ENCODE measurements at regions not wholly inside any gene's neighbourhood (a gene's known extent, or its start where the extent isn't known, plus 50 kb on each side); places are given as distances from the start of the nearest gene placed in this dataset.

- intact Hi-C loops (cut with DNase I), result no loop called here
- DNase-seq, result no peak
- H3K9me3 ChIP-seq, result no peaks in the 10 kb centered on the region
Observed at GRCh38 chr11:127308291-127308690, 307.7 kb upstream of the KIRREL3 start.

DNA sequence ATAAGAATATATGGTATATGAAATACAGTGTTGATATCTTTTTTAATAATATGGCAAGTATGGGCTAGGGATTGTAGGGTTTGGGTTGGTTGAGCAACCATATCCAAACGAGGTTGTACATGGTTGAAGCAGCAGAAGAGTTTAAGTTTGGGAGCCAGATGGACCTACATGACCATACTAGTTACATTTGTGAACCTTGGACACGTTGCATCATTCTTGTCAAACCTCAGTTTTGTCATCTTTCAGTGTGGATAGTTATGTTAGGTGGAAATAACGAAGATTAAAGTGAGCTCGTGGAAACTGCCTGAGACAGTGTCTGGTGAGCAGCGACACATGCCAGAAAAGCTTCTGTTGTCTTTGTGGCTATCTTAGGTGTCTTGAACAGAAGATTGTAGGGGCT, 307.1 kb upstream of the KIRREL3 start:
- no peak for ATAC-seq
- DNase-seq, result no peak
- H3K9me3 ChIP-seq, result no peaks in the 10 kb centered on the region
- no peaks in the 10 kb centered on the region for H3K4me1 ChIP-seq
- no peaks in the 10 kb centered on the region for H3K36me3 ChIP-seq
- intact Hi-C loops (cut with DNase I), result no loop called here
- no peaks in the 10 kb centered on the region for H3K27me3 ChIP-seq (ENCODE audit: low read depth)
- H3K27ac ChIP-seq, result no peak overlapping the region
- no peak for TF ChIP-seq CTCF (IDR thresholded peaks at IDR 0.05)
- H3K4me3 ChIP-seq, result no peak overlapping the region

More at GRCh38 chr11:127308291-127308690, 307.7 kb upstream of the KIRREL3 start:
- no peak overlapping the region for H3K4me3 ChIP-seq
- H3K4me1 ChIP-seq, result no peaks in the 10 kb centered on the region
- H3K27ac ChIP-seq, result no peak overlapping the region
- H3K27me3 ChIP-seq (ENCODE audit: low read depth), result no peaks in the 10 kb centered on the region
- no peaks in the 10 kb centered on the region for H3K36me3 ChIP-seq
- no peak for TF ChIP-seq CTCF (IDR thresholded peaks at IDR 0.05)
- ATAC-seq, result no peak

GRCh38 chr11:127304634-127305033, 304.1 kb upstream of the KIRREL3 start:
- no peaks in the 10 kb centered on the region for H3K27me3 ChIP-seq (ENCODE audit: low read depth)
- no peak for TF ChIP-seq CTCF (IDR thresholded peaks at IDR 0.05)
- H3K4me3 ChIP-seq, result no peak overlapping the region

GRCh38 chr11:127288926-127289325, 288.4 kb upstream of the KIRREL3 start:
- intact Hi-C loops (cut with DNase I), result no loop called here
- Histone ChIP-seq H3K36me3 (no peaks in the 10 kb centered on the region), H3K27ac (no peak overlapping the region), H3K9me3 (peaks cover 12% of the 10 kb centered on the region), H3K27me3 (ENCODE audit: low read depth) (no peaks in the 10 kb centered on the region), H3K4me1 (no peaks in the 10 kb centered on the region), H3K4me3 (no peak overlapping the region)
- DNase-seq, result no peak
- ATAC-seq, result no peak
- no peak for TF ChIP-seq CTCF (IDR thresholded peaks at IDR 0.05)

More at GRCh38 chr11:127304634-127305033, 304.1 kb upstream of the KIRREL3 start:
- no peaks in the 10 kb centered on the region for H3K4me1 ChIP-seq
- DNase-seq (no peak), ATAC-seq (no peak)
- H3K27ac ChIP-seq, result no peak overlapping the region
- no peaks in the 10 kb centered on the region for H3K9me3 ChIP-seq
- intact Hi-C loops (cut with DNase I), result no loop called here
- H3K36me3 ChIP-seq, result no peaks in the 10 kb centered on the region

- no peak for TF ChIP-seq CTCF (IDR thresholded peaks at IDR 0.05)
- no peaks in the 10 kb centered on the region for H3K27me3 ChIP-seq (ENCODE audit: low read depth)
- DNase-seq (no peak), ATAC-seq (no peak)
- H3K4me1 ChIP-seq, result no peaks in the 10 kb centered on the region
- H3K4me3 ChIP-seq, result no peak overlapping the region
- H3K27ac ChIP-seq, result no peak overlapping the region
- H3K36me3 ChIP-seq, result no peaks in the 10 kb centered on the region
- intact Hi-C loops (cut with DNase I), result no loop called here
- no peaks in the 10 kb centered on the region for H3K9me3 ChIP-seq
Observed at GRCh38 chr11:127281534-127281933, 281.0 kb upstream of the KIRREL3 start.

GRCh38 chr11:127275774-127276173, 275.2 kb upstream of the KIRREL3 start:
- intact Hi-C loops (cut with DNase I), result no loop called here
- H3K9me3 ChIP-seq, result no peaks in the 10 kb centered on the region
- no peak overlapping the region for H3K27ac ChIP-seq
- ATAC-seq, result no peak
- no peak overlapping the region for H3K4me3 ChIP-seq
- no peak for DNase-seq
- no peak for TF ChIP-seq CTCF (IDR thresholded peaks at IDR 0.05)
- no peaks in the 10 kb centered on the region for H3K27me3 ChIP-seq (ENCODE audit: low read depth)
- H3K4me1 ChIP-seq, result no peaks in the 10 kb centered on the region
- no peaks in the 10 kb centered on the region for H3K36me3 ChIP-seq

All from lower lobe of right lung (tissue), 2 donors.